ENCODE measurements at regions not wholly inside any gene's neighbourhood (a gene's known extent, or its start where the extent isn't known, plus 50 kb on each side); places are given as distances from the start of the nearest gene placed in this dataset.

DNA sequence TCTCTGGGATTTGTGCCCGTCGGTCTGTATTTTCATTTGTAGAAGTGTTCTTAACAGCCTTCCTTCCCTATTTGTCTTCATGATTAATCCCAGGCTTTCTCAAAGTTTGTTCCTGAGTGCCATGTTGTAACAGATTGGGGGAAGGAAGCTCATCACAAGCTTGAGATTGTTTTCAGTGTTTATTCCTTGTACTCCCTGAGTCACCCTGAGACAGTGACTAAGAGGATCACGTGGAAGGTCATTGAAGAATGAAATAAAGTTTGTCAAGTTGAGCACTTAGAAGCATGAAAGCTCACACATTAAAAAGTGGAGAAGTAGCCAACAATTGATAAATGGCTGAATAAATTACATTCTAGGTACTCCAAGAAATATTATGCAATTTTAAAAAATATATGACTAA is 153.5 kb upstream of the FAM241A start:
- TF ChIP-seq POLR2AphosphoS5 (IDR thresholded peaks at IDR 0.05; ENCODE audit: low read depth, low read length): no peak
- TF ChIP-seq POLR2A (IDR thresholded peaks at IDR 0.05; ENCODE audit: low read depth, low read length): no peak
- no peak for TF ChIP-seq TAF1 (IDR thresholded peaks at IDR 0.05; ENCODE audit: low read depth, low read length)
- TF ChIP-seq POU2F2 (IDR thresholded peaks at IDR 0.05; ENCODE audit: low read depth, low read length): no peak
- TF ChIP-seq PAX5 (IDR thresholded peaks at IDR 0.05; ENCODE audit: insufficient read depth, low read length, severe bottlenecking): no peak
- no peak for TF ChIP-seq SPI1 (IDR thresholded peaks at IDR 0.05; ENCODE audit: low read depth, low read length)
